ENCODE measurements at regions not wholly inside any gene's neighbourhood (a gene's known extent, or its start where the extent isn't known, plus 50 kb on each side); places are given as distances from the start of the nearest gene placed in this dataset.
"Not testable (repeated sequence)": the region's sequence is repeated elsewhere in the genome, so short reads cannot be mapped to it uniquely, and the experiment has no call there.

- no peaks in the 10 kb centered on the region for H3F3A ChIP-seq (ENCODE audit: control insufficient read depth, insufficient read depth)
- H3K27ac ChIP-seq (ENCODE audit: low read depth, low read length), result no peak overlapping the region
- H3K27me3 ChIP-seq (ENCODE audit: control insufficient read depth, low read length), result no peaks in the 10 kb centered on the region
- H3K4me3 ChIP-seq (ENCODE audit: low read length), result no peak overlapping the region
- H3K9me3 ChIP-seq (ENCODE audit: control insufficient read depth, insufficient read depth, low read length), result no peaks in the 10 kb centered on the region
- no peaks in the 10 kb centered on the region for H4K20me1 ChIP-seq (ENCODE audit: control insufficient read depth, insufficient read depth, low read depth, low read length)
- no peak overlapping the region for H3K4me2 ChIP-seq (ENCODE audit: low read length)
- H3K4me1 ChIP-seq (ENCODE audit: control insufficient read depth, low read length), result no peaks in the 10 kb centered on the region
- no peaks in the 10 kb centered on the region for H3K36me3 ChIP-seq (ENCODE audit: control insufficient read depth, low read length)
- no peaks in the 10 kb centered on the region; the same call in 1 of the 2 replicates for H3K9me2 ChIP-seq (replicated peaks; ENCODE audit: control insufficient read depth, low read length)
- TF ChIP-seq EZH2phosphoT487 (IDR thresholded peaks at IDR 0.05; ENCODE audit: borderline replicate concordance, low read length), result no peak
- TF ChIP-seq, protein P1, sequence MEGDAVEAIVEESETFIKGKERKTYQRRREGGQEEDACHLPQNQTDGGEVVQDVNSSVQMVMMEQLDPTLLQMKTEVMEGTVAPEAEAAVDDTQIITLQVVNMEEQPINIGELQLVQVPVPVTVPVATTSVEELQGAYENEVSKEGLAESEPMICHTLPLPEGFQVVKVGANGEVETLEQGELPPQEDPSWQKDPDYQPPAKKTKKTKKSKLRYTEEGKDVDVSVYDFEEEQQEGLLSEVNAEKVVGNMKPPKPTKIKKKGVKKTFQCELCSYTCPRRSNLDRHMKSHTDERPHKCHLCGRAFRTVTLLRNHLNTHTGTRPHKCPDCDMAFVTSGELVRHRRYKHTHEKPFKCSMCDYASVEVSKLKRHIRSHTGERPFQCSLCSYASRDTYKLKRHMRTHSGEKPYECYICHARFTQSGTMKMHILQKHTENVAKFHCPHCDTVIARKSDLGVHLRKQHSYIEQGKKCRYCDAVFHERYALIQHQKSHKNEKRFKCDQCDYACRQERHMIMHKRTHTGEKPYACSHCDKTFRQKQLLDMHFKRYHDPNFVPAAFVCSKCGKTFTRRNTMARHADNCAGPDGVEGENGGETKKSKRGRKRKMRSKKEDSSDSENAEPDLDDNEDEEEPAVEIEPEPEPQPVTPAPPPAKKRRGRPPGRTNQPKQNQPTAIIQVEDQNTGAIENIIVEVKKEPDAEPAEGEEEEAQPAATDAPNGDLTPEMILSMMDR (IDR thresholded peaks at IDR 0.05; ENCODE audit: low read depth, low read length, poor library complexity, severe bottlenecking), result no peak
- no peaks in the 10 kb centered on the region for H3K79me2 ChIP-seq (ENCODE audit: control insufficient read depth, low read length)
Measured at GRCh38 chr6:115582386-115582785, 478.3 kb downstream of the FRK start.

GRCh38 chr6:115579565-115579964, 481.1 kb downstream of the FRK start:
- H3K9me3 ChIP-seq (ENCODE audit: control insufficient read depth, insufficient read depth, low read length); H3K4me1 ChIP-seq (ENCODE audit: control insufficient read depth, low read length); H3K27ac ChIP-seq (ENCODE audit: low read depth, low read length); H4K20me1 ChIP-seq (ENCODE audit: control insufficient read depth, insufficient read depth, low read depth, low read length); H3K4me2 ChIP-seq (ENCODE audit: low read length); H3K27me3 ChIP-seq (ENCODE audit: control insufficient read depth, low read length); H3K79me2 ChIP-seq (ENCODE audit: control insufficient read depth, low read length); H3K4me3 ChIP-seq (ENCODE audit: low read length); H3F3A ChIP-seq (ENCODE audit: control insufficient read depth, insufficient read depth); H3K36me3 ChIP-seq (ENCODE audit: control insufficient read depth, low read length); H3K9me2 ChIP-seq (replicated peaks; ENCODE audit: control insufficient read depth, low read length): not testable (repeated sequence)

DNA sequence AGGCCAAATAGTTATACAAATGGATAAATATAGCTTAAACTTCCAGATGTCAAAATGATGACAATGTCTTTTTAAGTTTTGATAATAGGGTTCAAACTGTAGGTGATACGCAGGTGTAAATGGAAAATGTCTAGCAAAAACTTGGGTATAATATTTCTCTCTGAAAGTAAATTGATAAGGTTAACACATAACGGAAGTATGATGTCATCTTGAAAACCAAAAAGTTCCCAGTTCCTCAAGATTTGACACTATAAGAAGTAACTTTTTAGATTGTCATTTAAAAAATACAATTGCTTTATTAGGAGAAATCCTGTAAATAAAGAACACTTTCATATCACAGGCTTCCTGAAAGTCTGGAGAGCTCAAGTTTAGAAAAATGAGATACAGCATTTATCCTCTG, 483.4 kb downstream of the FRK start:
- Histone ChIP-seq H3K4me1 (ENCODE audit: control insufficient read depth, low read length) (no peaks in the 10 kb centered on the region), H3F3A (ENCODE audit: control insufficient read depth, insufficient read depth) (no peaks in the 10 kb centered on the region), H3K36me3 (ENCODE audit: control insufficient read depth, low read length) (no peaks in the 10 kb centered on the region), H4K20me1 (ENCODE audit: control insufficient read depth, insufficient read depth, low read depth, low read length) (no peaks in the 10 kb centered on the region), H3K79me2 (ENCODE audit: control insufficient read depth, low read length) (no peaks in the 10 kb centered on the region), H3K27ac (ENCODE audit: low read depth, low read length) (no peak overlapping the region), H3K9me3 (ENCODE audit: control insufficient read depth, insufficient read depth, low read length) (no peaks in the 10 kb centered on the region), H3K4me2 (ENCODE audit: low read length) (no peak overlapping the region), H3K9me2 (replicated peaks; ENCODE audit: control insufficient read depth, low read length) (no peaks in the 10 kb centered on the region), H3K4me3 (ENCODE audit: low read length) (no peak overlapping the region), H3K27me3 (ENCODE audit: control insufficient read depth, low read length) (no peaks in the 10 kb centered on the region)
- TF ChIP-seq, protein P1 (IDR thresholded peaks at IDR 0.05; ENCODE audit: low read depth, low read length, poor library complexity, severe bottlenecking), result no peak
- no peak for TF ChIP-seq EZH2phosphoT487 (IDR thresholded peaks at IDR 0.05; ENCODE audit: borderline replicate concordance, low read length)

GRCh38 chr6:115575285-115575684, 485.4 kb downstream of the FRK start:
- no peaks in the 10 kb centered on the region for H3K27me3 ChIP-seq (ENCODE audit: control insufficient read depth, low read length)
- H3K4me2 ChIP-seq (ENCODE audit: low read length), result no peak overlapping the region
- no peaks in the 10 kb centered on the region for H3K4me1 ChIP-seq (ENCODE audit: control insufficient read depth, low read length)
- no peaks in the 10 kb centered on the region for H4K20me1 ChIP-seq (ENCODE audit: control insufficient read depth, insufficient read depth, low read depth, low read length)
- H3K9me2 ChIP-seq (replicated peaks; ENCODE audit: control insufficient read depth, low read length), result no peaks in the 10 kb centered on the region
- H3K79me2 ChIP-seq (ENCODE audit: control insufficient read depth, low read length), result no peaks in the 10 kb centered on the region
- H3F3A ChIP-seq (ENCODE audit: control insufficient read depth, insufficient read depth), result no peaks in the 10 kb centered on the region
- H3K4me3 ChIP-seq (ENCODE audit: low read length), result no peak overlapping the region
- H3K9me3 ChIP-seq (ENCODE audit: control insufficient read depth, insufficient read depth, low read length), result no peaks in the 10 kb centered on the region
- H3K27ac ChIP-seq (ENCODE audit: low read depth, low read length), result no peak overlapping the region
- no peaks in the 10 kb centered on the region for H3K36me3 ChIP-seq (ENCODE audit: control insufficient read depth, low read length)
- TF ChIP-seq, protein P1 (IDR thresholded peaks at IDR 0.05; ENCODE audit: low read depth, low read length, poor library complexity, severe bottlenecking), result no peak
